ENCODE measurements at regions not wholly inside any gene's neighbourhood (a gene's known extent, or its start where the extent isn't known, plus 50 kb on each side); places are given as distances from the start of the nearest gene placed in this dataset.

DNA sequence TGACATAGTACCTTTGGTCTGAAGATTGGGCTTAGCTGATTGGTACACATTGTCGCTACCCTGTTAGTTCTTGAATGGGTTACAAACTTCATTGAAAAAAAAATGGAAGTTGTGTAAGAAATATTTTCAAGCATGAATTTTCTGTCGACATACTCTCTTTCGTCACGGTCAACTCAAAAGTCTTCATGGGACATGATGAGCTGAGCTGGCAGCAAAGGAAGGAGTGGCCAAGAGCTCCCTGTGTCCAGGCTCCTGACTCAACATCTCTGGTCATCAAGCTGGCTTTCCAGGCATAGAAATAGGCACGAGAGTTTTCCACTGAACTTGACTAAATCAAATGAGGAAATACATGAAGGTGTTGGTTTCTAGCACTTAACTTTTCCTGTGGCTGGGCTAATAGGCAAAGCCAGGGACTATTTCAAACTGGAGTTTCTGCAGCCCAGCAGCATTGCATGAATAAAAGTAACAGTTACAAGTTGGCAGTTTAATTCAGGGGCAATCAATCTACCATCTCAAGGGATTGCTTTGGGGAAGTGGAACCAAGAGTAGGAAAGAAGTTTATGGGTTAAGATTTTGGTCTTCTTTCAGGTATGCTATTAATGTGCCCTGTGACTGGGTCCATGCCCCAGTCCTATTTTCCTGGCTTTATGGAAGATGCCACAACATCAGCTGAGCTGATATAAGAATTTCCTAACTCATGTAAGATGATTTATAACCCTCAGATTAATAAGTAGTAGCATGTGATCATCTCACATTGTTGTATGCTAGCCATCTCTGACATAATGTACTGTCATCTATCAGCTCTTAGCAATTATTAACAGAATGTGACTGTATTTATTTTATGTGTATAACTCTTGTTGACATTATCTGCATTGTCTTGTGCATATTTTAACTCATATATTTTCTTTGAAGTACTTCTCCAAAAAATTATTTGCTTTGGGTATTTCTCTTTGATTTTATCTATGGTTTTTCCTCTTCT, 385.8 kb downstream of the DLEU7 start:
- TF ChIP-seq, protein P1, sequence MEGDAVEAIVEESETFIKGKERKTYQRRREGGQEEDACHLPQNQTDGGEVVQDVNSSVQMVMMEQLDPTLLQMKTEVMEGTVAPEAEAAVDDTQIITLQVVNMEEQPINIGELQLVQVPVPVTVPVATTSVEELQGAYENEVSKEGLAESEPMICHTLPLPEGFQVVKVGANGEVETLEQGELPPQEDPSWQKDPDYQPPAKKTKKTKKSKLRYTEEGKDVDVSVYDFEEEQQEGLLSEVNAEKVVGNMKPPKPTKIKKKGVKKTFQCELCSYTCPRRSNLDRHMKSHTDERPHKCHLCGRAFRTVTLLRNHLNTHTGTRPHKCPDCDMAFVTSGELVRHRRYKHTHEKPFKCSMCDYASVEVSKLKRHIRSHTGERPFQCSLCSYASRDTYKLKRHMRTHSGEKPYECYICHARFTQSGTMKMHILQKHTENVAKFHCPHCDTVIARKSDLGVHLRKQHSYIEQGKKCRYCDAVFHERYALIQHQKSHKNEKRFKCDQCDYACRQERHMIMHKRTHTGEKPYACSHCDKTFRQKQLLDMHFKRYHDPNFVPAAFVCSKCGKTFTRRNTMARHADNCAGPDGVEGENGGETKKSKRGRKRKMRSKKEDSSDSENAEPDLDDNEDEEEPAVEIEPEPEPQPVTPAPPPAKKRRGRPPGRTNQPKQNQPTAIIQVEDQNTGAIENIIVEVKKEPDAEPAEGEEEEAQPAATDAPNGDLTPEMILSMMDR (IDR thresholded peaks at IDR 0.05; ENCODE audit: low read depth, low read length), result no peak
- Histone ChIP-seq H3K36me3 (no peaks in the 10 kb centered on the region), H3K4me1 (no peaks in the 10 kb centered on the region), H3K27me3 (no peaks in the 10 kb centered on the region), H3K9me3 (no peaks in the 10 kb centered on the region), H3K4me3 (ENCODE audit: low read depth, low read length) (no peak overlapping the region)
- no peak for DNase-seq

DNA sequence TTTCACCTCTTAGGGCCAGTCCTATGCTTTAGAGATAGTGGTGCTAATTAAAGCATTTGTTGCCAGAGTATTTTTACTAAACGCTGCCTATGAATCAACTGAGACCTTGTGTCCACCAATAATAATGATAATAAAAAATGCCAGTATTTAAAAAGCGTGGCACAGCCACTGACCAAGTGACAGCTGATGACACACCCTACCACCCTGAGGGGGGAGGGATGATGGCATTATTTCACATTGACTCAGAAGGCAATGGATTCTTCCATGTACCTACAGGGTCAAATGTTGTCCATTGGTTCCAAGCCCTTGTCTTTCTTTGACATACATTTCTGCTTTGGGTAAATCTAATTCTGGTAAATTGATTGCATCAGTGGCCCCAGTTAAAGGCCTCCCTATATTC, 384.4 kb downstream of the DLEU7 start:
- TF ChIP-seq, protein P1 (IDR thresholded peaks at IDR 0.05; ENCODE audit: low read depth, low read length), result no peak

DNA sequence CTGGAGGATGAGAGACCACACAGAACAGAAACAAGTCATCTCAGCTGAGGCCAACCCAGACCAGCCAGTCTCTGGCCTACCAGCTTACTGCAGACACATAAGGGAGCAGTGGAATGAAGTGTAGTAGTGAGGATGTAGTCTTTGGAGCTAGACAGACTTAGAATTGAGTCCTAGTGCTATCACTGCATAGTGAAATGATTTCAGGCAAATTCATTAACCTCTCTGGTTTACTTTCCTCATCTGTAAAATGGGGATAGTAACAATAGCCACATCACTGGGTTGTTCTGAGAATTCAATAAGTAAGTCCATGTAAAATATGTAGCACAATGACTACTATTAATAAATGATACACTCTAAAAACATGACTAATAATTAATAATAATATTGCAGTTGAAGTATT, 383.8 kb downstream of the DLEU7 start:
- Histone ChIP-seq H3K4me3 (ENCODE audit: low read depth, low read length) (no peak overlapping the region), H3K4me1 (no peaks in the 10 kb centered on the region), H3K27me3 (no peaks in the 10 kb centered on the region), H3K36me3 (no peaks in the 10 kb centered on the region), H3K9me3 (no peaks in the 10 kb centered on the region)
- TF ChIP-seq, protein P1 (IDR thresholded peaks at IDR 0.05; ENCODE audit: low read depth, low read length), result no peak
- no peak for DNase-seq

More for the DNA sequence above, 384.4 kb downstream of the DLEU7 start:
- DNase-seq, result no peak
- no peaks in the 10 kb centered on the region for H3K36me3 ChIP-seq
- no peaks in the 10 kb centered on the region for H3K9me3 ChIP-seq
- H3K4me1 ChIP-seq, result no peaks in the 10 kb centered on the region
- H3K27me3 ChIP-seq, result no peaks in the 10 kb centered on the region
- H3K4me3 ChIP-seq (ENCODE audit: low read depth, low read length), result no peak overlapping the region

DNA sequence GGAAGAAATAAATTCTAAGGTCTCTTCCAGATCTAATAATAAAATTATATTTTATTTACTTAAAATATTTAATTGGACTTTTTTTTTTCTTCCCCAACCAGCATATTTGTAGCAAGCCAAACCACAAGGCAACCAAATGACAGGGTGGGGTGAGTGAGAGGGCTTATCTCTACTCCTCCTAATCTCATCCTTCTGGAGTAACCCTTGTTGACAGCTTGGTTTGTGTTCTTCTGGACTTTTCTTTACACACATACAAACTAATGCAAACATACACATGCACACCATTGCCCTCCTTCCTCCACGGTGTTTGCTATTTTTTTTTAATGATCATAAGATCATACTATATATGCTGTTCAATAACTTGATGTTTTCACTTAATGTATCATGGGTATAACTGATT, 383.1 kb downstream of the DLEU7 start:
- Histone ChIP-seq H3K4me3 (ENCODE audit: low read depth, low read length) (no peak overlapping the region), H3K27me3 (no peaks in the 10 kb centered on the region), H3K36me3 (no peaks in the 10 kb centered on the region), H3K9me3 (no peaks in the 10 kb centered on the region), H3K4me1 (no peaks in the 10 kb centered on the region)
- no peak for DNase-seq
- TF ChIP-seq, protein P1 (IDR thresholded peaks at IDR 0.05; ENCODE audit: low read depth, low read length), result no peak

DNA sequence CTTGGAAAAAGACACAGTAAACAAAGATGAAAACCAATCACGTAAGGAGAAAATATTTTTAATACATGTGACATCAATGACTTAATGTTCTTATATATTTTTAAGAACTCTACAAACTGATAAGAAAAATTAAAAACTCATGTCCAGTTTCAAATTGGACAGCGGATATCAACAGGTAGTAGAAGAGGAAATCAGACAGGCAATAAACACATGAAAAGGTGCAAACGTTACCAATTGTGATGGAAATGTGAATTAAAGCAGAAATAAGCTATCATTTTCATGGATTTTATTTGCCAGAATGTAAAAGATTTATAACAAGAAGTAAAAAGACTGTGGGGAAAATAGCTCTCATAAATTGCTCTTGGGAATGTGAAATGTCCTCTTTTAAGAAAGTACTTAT, 382.3 kb downstream of the DLEU7 start:
- H3K4me1 ChIP-seq, result no peaks in the 10 kb centered on the region
- H3K4me3 ChIP-seq (ENCODE audit: low read depth, low read length), result no peak overlapping the region
- H3K27me3 ChIP-seq, result no peaks in the 10 kb centered on the region
- H3K36me3 ChIP-seq, result no peaks in the 10 kb centered on the region
- TF ChIP-seq, protein P1 (IDR thresholded peaks at IDR 0.05; ENCODE audit: low read depth, low read length), result no peak
- no peak for DNase-seq
- no peaks in the 10 kb centered on the region for H3K9me3 ChIP-seq

DNA sequence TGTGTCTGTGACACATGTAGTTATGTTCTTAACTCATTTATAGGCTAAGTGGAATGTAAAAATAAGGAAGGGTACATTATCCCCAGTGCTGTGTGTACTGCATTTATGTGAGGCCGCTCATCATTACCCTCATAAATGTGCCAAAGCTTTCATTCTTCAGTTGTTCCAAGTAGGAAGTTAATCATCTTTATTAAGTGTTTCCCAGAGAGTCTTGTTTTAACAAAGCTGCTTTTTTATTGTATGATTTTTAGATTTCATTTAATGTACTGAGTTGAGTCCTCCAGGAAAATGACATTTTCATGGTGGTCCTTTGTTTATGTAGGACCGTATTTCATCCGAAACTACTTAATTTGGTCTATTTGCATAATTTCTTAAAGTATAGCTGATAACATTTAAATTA, 379.8 kb downstream of the DLEU7 start:
- Histone ChIP-seq H3K27me3 (no peaks in the 10 kb centered on the region), H3K36me3 (no peaks in the 10 kb centered on the region), H3K9me3 (no peaks in the 10 kb centered on the region), H3K4me1 (peaks cover 1% of the 10 kb centered on the region), H3K4me3 (ENCODE audit: low read depth, low read length) (no peak overlapping the region)
- no peak for DNase-seq
- TF ChIP-seq, protein P1 (IDR thresholded peaks at IDR 0.05; ENCODE audit: low read depth, low read length), result no peak
